ENCODE measurements at regions not wholly inside any gene's neighbourhood (a gene's known extent, or its start where the extent isn't known, plus 50 kb on each side); places are given as distances from the start of the nearest gene placed in this dataset.

DNA sequence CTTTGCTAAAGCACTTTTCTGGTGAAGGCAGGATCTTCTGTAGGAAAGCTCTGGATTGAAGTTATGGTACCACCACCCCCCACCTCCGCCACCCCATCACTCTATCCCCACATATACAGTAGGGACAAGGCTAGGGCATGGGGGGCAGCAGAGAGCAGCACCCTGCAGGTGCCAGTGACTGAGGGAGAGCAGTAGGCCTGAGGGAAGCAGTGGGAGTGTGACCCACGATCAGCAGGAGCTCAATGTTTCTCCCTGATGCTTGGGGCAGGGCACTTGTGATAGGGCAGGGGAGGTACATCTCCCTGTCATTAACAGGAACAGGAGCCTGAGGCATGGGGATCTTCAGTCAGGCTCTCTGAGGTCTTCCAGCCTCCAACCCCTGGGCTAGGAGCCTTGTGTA is 121.6 kb downstream of the ZFP36L2 start:
- DNase-seq = no peak

DNA sequence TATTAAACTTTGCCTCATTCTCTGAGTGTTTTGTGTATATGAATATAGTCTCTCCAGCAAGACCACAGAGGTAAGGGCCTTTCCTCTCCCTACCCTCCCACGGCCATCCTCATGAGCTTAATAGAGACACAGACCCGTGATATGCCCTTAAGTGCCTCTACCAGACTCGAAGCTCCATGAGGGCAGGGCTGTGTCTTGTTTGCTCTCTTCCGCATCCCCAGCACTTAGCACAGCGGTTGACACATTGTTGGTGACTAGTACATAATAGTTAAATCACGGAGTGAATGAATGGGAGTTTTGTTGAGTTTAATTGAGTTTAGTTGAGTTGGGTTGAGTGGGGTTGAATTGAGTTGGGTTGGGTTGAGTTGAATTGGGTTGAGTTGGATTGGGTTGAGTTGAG is 122.3 kb downstream of the ZFP36L2 start:
- DNase-seq = no peak

DNA sequence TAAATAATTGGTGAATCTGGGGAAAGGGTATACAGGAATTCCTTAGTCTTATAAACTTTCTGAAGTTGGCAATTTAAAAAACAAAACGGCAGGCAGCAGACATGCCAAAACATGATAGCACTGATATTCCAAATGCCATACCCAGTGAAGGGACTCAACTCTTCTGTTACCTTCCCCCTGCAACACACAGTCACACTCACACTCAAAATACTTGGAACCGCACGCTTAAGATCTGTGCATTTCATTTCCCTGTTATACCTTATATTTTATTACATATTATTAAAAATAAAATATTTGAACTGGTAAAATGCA is 123.4 kb downstream of the ZFP36L2 start:
- no peak for DNase-seq

GRCh38 chr2:43102366-43103092 is 123.9 kb downstream of the ZFP36L2 start:
- no peak for DNase-seq

DNA sequence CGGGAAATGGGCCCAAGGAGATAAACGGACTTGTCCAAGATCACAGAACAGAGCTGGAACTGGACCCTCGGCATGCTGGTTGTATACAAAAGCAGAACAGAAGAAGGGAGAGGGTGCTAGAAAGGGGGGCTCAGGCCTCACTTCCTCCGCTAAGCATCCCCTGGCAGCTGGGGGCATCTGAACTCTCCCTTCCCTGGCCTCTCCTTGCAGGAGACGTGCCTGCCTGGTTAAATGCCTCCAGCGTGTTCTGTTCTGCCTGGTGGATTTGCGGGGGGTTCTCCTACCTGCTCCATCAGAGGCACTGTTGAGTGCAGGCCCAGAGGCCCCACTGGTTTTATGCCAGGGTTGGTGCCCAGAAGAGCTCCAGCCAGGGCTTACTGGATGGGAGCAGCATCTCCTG is 124.7 kb downstream of the ZFP36L2 start:
- no peak for DNase-seq

DNA sequence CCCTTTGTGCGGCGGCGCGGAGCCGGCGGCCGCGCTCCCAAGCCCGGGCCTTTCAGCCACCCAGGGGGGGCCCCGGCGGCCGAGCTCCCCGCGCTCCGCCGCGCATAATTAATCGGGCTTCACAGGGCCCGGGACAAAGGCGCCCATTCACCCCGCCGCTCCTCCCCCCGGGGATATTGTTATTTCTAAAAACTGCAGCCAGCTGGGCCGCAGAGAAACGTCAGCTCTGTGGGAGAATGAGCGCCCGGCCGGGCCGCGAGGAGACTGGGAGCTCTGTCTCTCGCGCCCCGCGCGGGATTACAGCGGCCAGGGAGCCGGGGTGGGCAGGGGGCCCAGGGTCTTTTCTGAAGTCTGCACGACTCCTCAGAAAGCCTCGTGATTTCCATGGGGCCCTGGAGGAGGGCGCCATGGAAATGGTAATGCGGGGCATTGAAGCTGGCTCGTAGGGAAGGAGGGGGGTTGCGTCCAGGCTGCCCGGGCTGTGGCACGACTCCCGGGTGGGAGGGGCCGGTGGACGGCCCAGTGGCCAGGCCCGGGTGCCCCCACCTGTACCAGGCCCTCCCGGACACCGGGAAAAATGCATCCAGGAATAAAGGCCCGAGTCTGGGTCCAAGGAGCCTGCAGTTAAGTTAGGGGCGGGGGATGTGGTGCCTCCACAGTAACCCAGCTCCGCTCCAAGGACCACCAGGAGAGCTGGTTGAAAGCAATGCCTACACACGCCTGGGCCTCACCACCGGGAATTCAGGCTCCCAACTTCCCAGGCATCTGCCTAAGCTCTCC is 125.3 kb downstream of the ZFP36L2 start:
- peak; percentile 24 for DNase-seq

- DNase-seq = no peak
These were observed 126.0 kb downstream of the ZFP36L2 start for GRCh38 chr2:43100362-43100882.

DNA sequence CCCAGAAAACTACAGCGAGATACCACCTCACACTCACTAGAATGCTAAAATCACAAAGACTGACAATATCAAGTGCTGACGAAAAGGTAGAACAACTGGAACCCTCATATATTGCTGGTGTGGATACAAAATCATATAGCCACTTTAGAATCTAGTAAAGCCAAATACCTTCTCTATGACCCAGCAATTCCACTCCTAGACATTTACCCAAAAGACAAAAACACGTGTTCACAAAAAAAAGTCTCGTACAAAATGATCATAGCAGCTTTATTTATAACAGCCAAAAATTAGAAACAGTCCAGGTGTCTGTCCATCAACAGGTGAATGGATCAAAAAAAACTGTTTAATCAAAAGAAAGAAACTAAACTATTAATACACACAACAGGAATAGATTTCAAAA is 126.6 kb downstream of the ZFP36L2 start:
- no peak for DNase-seq

- no peak for DNase-seq
These were observed 127.9 kb downstream of the ZFP36L2 start for GRCh38 chr2:43098539-43098938.

DNA sequence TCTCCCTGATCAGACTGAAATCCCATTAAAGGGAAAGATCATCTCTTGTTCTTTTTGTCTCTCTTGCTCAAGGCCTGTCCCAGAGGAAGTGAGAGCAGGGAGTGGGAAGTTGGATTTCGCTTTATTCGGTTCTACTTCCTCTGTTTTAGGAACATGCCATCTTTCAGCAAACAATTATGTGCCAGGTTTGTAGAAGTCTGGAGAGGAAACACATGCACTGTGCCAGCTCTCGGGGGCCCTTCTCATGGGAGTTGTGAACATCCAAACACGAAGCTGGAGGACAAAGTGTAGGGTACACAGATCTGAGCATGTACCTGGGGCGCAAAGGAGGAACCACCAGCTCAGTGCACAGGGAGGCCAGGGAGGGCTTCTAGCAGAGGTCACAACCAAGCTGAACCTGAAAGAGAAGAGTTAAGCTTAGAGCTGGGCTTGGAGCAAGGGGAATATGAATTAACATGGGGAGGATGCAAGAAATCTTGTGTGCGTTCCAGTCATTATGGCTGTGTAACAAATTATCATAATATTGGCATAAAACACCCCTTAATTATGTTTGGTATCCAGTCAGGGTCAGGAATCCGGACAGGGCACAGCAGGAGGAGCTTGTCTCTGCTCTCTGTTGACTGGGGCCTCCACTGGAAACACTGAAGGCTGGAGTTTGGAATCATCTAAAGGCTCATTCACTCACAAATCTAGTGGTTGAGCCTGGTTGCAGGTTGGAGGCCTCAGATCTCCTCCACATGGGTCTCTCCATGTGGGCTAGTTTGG is 128.6 kb downstream of the ZFP36L2 start:
- DNase-seq = no peak

GRCh38 chr2:43095533-43096295 is 130.7 kb downstream of the ZFP36L2 start:
- DNase-seq = no peak

GRCh38 chr2:43092520-43093179 is 133.8 kb downstream of the ZFP36L2 start:
- no peak for DNase-seq

GRCh38 chr2:43090317-43090716 is 136.1 kb downstream of the ZFP36L2 start:
- DNase-seq = no peak

- DNase-seq = no peak
These were observed 138.0 kb downstream of the ZFP36L2 start for GRCh38 chr2:43088143-43089073.

- DNase-seq = no peak
These were observed 139.0 kb downstream of the ZFP36L2 start for GRCh38 chr2:43087413-43087812.

GRCh38 chr2:43086451-43087221 is 139.8 kb downstream of the ZFP36L2 start:
- DNase-seq = peak; percentile 100

DNA sequence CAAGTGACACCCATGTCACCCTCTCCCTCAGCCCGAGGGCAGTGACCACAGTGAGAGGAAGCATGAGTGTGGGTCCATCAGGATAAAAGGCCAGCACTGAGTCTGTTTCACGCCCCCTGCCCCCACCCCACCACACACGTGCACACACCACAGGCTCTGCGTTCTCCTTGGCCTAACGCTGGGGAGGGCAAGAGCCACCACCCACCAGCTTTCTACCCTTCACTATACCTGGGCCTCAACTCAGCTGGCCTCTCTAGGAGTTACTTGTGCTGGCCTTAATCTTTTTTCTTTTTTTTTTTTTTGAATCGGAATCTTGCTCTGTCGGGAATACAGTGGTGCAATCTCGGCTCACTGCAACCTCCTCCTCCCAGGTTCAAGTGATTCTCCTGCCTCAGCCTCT is 140.5 kb downstream of the ZFP36L2 start:
- DNase-seq = peak; percentile 28

- no peak for DNase-seq
These were observed 140.9 kb downstream of the ZFP36L2 start for GRCh38 chr2:43085505-43085904.

GRCh38 chr2:43084699-43085091 is 141.7 kb downstream of the ZFP36L2 start:
- DNase-seq = peak; percentile 78
